ENCODE measurements at regions not wholly inside any gene's neighbourhood (a gene's known extent, or its start where the extent isn't known, plus 50 kb on each side); places are given as distances from the start of the nearest gene placed in this dataset.
"Not testable (repeated sequence)": the region's sequence is repeated elsewhere in the genome, so short reads cannot be mapped to it uniquely, and the experiment has no call there.

- H3K9ac ChIP-seq (ENCODE audit: low read depth, low read length) = no peak overlapping the region
- H3K4me3 ChIP-seq (ENCODE audit: low read length) = no peak overlapping the region
- H3K27ac ChIP-seq (ENCODE audit: low read length) = no peak overlapping the region
- 0 out of 2 replicates have a peak, but pooled peaks cover 10% of the 10 kb centered on the region for H3K4me1 ChIP-seq (ENCODE audit: insufficient read depth, low read length)
- H3K9me3 ChIP-seq (ENCODE audit: insufficient read depth, low read depth, low read length) = no peaks in the 10 kb centered on the region
- H3K36me3 ChIP-seq (ENCODE audit: insufficient read depth, low read depth, low read length) = no peaks in the 10 kb centered on the region
- no peaks in the 10 kb centered on the region for H3K27me3 ChIP-seq (ENCODE audit: insufficient read depth, low read length)
These were observed 150.1 kb downstream of the ADAM29 start for GRCh38 chr4:175068266-175068665.

DNA sequence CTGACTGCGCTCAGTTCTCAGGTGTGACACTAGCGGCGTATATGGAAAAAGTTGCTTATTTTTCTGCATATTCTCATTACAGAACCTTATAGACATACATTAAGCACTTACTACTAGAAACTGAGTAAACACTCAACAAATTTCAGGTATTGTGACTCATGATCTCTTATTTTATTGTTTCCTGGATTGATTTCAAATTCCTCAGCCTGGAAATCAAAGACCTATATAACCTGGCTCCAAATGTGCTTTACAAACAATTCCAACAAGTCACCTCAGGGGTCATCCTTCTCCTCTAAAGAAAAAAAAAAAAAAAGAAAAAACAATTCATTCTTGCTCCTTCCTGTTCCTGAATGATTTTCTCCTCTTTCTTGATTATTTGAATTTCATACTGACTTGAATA, 152.3 kb downstream of the ADAM29 start:
- Histone ChIP-seq H3K9me3 (ENCODE audit: insufficient read depth, low read depth, low read length) (no peaks in the 10 kb centered on the region), H3K4me1 (ENCODE audit: insufficient read depth, low read length) (0 out of 2 replicates have a peak, but pooled peaks cover 10% of the 10 kb centered on the region), H3K36me3 (ENCODE audit: insufficient read depth, low read depth, low read length) (no peaks in the 10 kb centered on the region), H3K27ac (ENCODE audit: low read length) (no peak overlapping the region), H3K4me3 (ENCODE audit: low read length) (no peak overlapping the region), H3K27me3 (ENCODE audit: insufficient read depth, low read length) (no peaks in the 10 kb centered on the region), H3K9ac (ENCODE audit: low read depth, low read length) (no peak overlapping the region)

DNA sequence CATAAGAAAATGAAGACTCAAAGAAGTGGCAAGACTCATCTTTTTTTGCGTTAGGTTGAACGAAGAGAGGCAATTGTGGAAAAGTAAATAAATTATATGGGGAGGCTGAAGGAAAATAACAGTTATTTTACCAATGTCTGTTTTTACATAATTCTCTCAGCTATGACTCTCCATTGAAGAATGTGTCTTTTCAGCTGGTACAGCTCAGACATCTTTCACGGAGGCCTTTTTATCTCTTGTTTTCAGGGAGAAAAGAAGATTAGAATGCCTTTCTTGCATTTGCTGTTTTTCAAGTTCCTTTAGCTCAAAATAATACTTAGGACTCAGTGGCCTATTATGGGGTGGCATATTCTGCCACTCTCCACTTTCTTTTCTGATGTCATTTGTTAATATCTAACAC, 153.0 kb downstream of the ADAM29 start:
- Histone ChIP-seq H3K9me3 (ENCODE audit: insufficient read depth, low read depth, low read length) (no peaks in the 10 kb centered on the region), H3K9ac (ENCODE audit: low read depth, low read length) (no peak overlapping the region), H3K4me1 (ENCODE audit: insufficient read depth, low read length) (0 out of 2 replicates have a peak, but pooled peaks cover 10% of the 10 kb centered on the region), H3K27ac (ENCODE audit: low read length) (no peak overlapping the region), H3K36me3 (ENCODE audit: insufficient read depth, low read depth, low read length) (no peaks in the 10 kb centered on the region), H3K27me3 (ENCODE audit: insufficient read depth, low read length) (no peaks in the 10 kb centered on the region), H3K4me3 (ENCODE audit: low read length) (no peak overlapping the region)

- H3K36me3 ChIP-seq (ENCODE audit: insufficient read depth, low read depth, low read length) = no peaks in the 10 kb centered on the region
- no peaks in the 10 kb centered on the region for H3K27me3 ChIP-seq (ENCODE audit: insufficient read depth, low read length)
- H3K4me1 ChIP-seq (ENCODE audit: insufficient read depth, low read length) = no peaks in the 10 kb centered on the region
- H3K27ac ChIP-seq (ENCODE audit: low read length) = no peak overlapping the region
- H3K4me3 ChIP-seq (ENCODE audit: low read length) = no peak overlapping the region
- H3K9me3 ChIP-seq (ENCODE audit: insufficient read depth, low read depth, low read length) = no peaks in the 10 kb centered on the region
- H3K9ac ChIP-seq (ENCODE audit: low read depth, low read length) = no peak overlapping the region
These were observed 169.0 kb downstream of the ADAM29 start for GRCh38 chr4:175087145-175087544.

- no peaks in the 10 kb centered on the region for H3K27me3 ChIP-seq (ENCODE audit: insufficient read depth, low read length)
- no peak overlapping the region for H3K27ac ChIP-seq (ENCODE audit: low read length)
- H3K4me1 ChIP-seq (ENCODE audit: insufficient read depth, low read length) = no peaks in the 10 kb centered on the region
- H3K36me3 ChIP-seq (ENCODE audit: insufficient read depth, low read depth, low read length) = no peaks in the 10 kb centered on the region
- no peak overlapping the region for H3K9ac ChIP-seq (ENCODE audit: low read depth, low read length)
- no peak overlapping the region for H3K4me3 ChIP-seq (ENCODE audit: low read length)
- no peaks in the 10 kb centered on the region for H3K9me3 ChIP-seq (ENCODE audit: insufficient read depth, low read depth, low read length)
These were observed 172.0 kb downstream of the ADAM29 start for GRCh38 chr4:175090116-175090515.

DNA sequence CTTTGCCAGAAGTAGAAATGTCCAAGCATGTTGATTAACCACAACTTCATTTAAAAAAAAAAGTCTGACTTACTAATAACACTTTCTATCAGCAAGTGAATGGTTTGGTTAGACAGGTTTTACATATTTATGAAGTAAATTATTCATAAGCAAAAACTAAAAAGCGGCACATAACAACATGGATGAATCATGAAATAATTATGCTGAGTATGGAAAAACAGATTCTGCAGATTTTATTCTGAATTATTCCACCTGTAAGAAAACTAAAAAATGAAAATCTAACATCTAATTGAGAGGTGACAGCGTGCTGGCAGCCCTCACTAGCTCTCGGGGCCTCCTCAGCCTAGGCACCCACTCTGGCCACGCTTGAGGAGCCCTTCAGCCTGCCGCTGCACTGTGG, 173.5 kb downstream of the ADAM29 start:
- Histone ChIP-seq H3K9me3 (ENCODE audit: insufficient read depth, low read depth, low read length) (no peaks in the 10 kb centered on the region), H3K4me3 (ENCODE audit: low read length) (no peak overlapping the region), H3K9ac (ENCODE audit: low read depth, low read length) (no peak overlapping the region), H3K27ac (ENCODE audit: low read length) (no peak overlapping the region), H3K4me1 (ENCODE audit: insufficient read depth, low read length) (no peaks in the 10 kb centered on the region), H3K36me3 (ENCODE audit: insufficient read depth, low read depth, low read length) (no peaks in the 10 kb centered on the region), H3K27me3 (ENCODE audit: insufficient read depth, low read length) (no peaks in the 10 kb centered on the region)

- Histone ChIP-seq H3K27ac (ENCODE audit: low read length) (no peak overlapping the region), H3K4me3 (ENCODE audit: low read length) (no peak overlapping the region), H3K4me1 (ENCODE audit: insufficient read depth, low read length) (no peaks in the 10 kb centered on the region), H3K36me3 (ENCODE audit: insufficient read depth, low read depth, low read length) (no peaks in the 10 kb centered on the region), H3K9me3 (ENCODE audit: insufficient read depth, low read depth, low read length) (no peaks in the 10 kb centered on the region), H3K9ac (ENCODE audit: low read depth, low read length) (no peak overlapping the region), H3K27me3 (ENCODE audit: insufficient read depth, low read length) (no peaks in the 10 kb centered on the region)
These were observed 174.0 kb downstream of the ADAM29 start for GRCh38 chr4:175092114-175092513.

GRCh38 chr4:175093055-175093454, 174.9 kb downstream of the ADAM29 start:
- H3K27me3 ChIP-seq (ENCODE audit: insufficient read depth, low read length); H3K4me3 ChIP-seq (ENCODE audit: low read length); H3K4me1 ChIP-seq (ENCODE audit: insufficient read depth, low read length); H3K27ac ChIP-seq (ENCODE audit: low read length); H3K9me3 ChIP-seq (ENCODE audit: insufficient read depth, low read depth, low read length); H3K36me3 ChIP-seq (ENCODE audit: insufficient read depth, low read depth, low read length); H3K9ac ChIP-seq (ENCODE audit: low read depth, low read length): not testable (repeated sequence)

- H3K9me3 ChIP-seq (ENCODE audit: insufficient read depth, low read depth, low read length) = no peaks in the 10 kb centered on the region
- no peaks in the 10 kb centered on the region for H3K36me3 ChIP-seq (ENCODE audit: insufficient read depth, low read depth, low read length)
- H3K27ac ChIP-seq (ENCODE audit: low read length) = no peak overlapping the region
- no peaks in the 10 kb centered on the region for H3K27me3 ChIP-seq (ENCODE audit: insufficient read depth, low read length)
- H3K4me1 ChIP-seq (ENCODE audit: insufficient read depth, low read length) = no peaks in the 10 kb centered on the region
- H3K4me3 ChIP-seq (ENCODE audit: low read length) = no peak overlapping the region
- no peak overlapping the region for H3K9ac ChIP-seq (ENCODE audit: low read depth, low read length)
These were observed 185.2 kb downstream of the ADAM29 start for GRCh38 chr4:175103403-175103802.

DNA sequence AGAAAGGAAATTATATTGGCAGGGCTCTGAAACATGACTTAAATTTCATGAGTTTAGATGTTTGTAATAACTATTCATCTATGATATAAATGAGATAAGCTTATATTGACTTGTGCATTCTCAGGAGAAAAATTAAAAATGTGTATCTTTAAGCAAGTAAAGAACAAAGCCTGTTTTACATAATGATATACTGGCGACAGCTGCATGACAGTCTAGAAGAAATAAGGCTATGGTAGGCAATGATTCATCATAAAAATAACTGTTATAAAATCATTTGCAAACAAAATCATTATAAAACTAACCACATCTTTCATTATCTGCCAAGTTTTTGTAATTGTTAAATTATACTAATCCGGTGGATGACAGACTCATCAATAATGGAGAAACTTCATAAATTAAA, 188.1 kb downstream of the ADAM29 start:
- Histone ChIP-seq H3K9me3 (ENCODE audit: insufficient read depth, low read depth, low read length) (no peaks in the 10 kb centered on the region), H3K36me3 (ENCODE audit: insufficient read depth, low read depth, low read length) (no peaks in the 10 kb centered on the region), H3K4me1 (ENCODE audit: insufficient read depth, low read length) (no peaks in the 10 kb centered on the region), H3K4me3 (ENCODE audit: low read length) (no peak overlapping the region), H3K27me3 (ENCODE audit: insufficient read depth, low read length) (no peaks in the 10 kb centered on the region), H3K27ac (ENCODE audit: low read length) (no peak overlapping the region), H3K9ac (ENCODE audit: low read depth, low read length) (no peak overlapping the region)

GRCh38 chr4:175109933-175110332, 191.8 kb downstream of the ADAM29 start:
- no peak overlapping the region for H3K9ac ChIP-seq (ENCODE audit: low read depth, low read length)
- no peaks in the 10 kb centered on the region for H3K36me3 ChIP-seq (ENCODE audit: insufficient read depth, low read depth, low read length)
- H3K4me3 ChIP-seq (ENCODE audit: low read length) = no peak overlapping the region
- no peak overlapping the region for H3K27ac ChIP-seq (ENCODE audit: low read length)
- H3K27me3 ChIP-seq (ENCODE audit: insufficient read depth, low read length) = no peaks in the 10 kb centered on the region
- no peaks in the 10 kb centered on the region for H3K4me1 ChIP-seq (ENCODE audit: insufficient read depth, low read length)
- no peaks in the 10 kb centered on the region for H3K9me3 ChIP-seq (ENCODE audit: insufficient read depth, low read depth, low read length)

DNA sequence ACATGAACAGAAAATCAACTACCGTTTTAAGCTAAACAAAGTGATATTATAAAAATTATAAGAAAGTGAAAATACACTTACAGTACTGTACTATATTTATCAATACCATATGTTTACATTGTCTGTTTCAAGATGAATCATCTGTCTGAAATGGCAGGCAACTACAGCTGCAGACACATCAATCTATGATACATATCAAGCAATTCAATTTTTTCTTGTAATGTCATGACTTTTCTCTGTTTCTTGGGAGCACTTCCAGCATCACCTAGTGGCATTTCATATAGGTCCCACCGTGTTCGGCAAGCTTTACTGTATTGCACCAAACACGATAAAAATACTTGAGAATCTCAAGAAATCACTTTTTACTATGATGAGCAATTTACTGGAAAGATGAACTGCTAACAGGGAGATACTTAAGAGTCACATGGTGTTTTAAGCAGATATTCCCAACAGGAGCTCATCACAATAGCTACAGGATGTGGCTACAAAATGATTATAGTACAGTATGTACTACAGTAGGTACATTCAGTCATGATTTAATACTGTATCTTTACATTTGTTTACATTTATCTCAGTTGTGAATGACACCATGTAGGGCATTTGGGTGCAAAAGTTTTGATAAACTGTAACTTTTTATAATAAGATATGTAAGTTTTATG, 207.4 kb downstream of the ADAM29 start:
- no peaks in the 10 kb centered on the region for H3K27me3 ChIP-seq (ENCODE audit: insufficient read depth, low read length)
- no peak overlapping the region for H3K27ac ChIP-seq (ENCODE audit: low read length)
- H3K9ac ChIP-seq (ENCODE audit: low read depth, low read length) = no peak overlapping the region
- H3K4me3 ChIP-seq (ENCODE audit: low read length) = no peak overlapping the region
- no peaks in the 10 kb centered on the region for H3K36me3 ChIP-seq (ENCODE audit: insufficient read depth, low read depth, low read length)
- peaks cover 1% of the 10 kb centered on the region; the same call in 1 of the 2 replicates for H3K4me1 ChIP-seq (ENCODE audit: insufficient read depth, low read length)
- peaks cover 20% of the 10 kb centered on the region for H3K9me3 ChIP-seq (ENCODE audit: insufficient read depth, low read depth, low read length)

All from iPS-20b (cell line).